Lung (tissue), 11 donors: ENCODE measurements at regions not wholly inside any gene's neighbourhood (a gene's known extent, or its start where the extent isn't known, plus 50 kb on each side); places are given as distances from the start of the nearest gene placed in this dataset.

ENCODE experiments used
- ATAC-seq: fragments of 200-7000 bp; cut with Tn5 transposase; one replicate; pipeline ENCODE4 v1.9.1; 2020; ENCODE audit warnings: moderate number of reproducible peaks; ENCODE audit not compliant: insufficient read depth, low FRiP score
- DNase-seq, 3 donors: peaks; one replicate each; pipeline ENCODE4 v3.0.0-alpha.2; 2013 to 2017
- H3K27ac ChIP-seq, 2 donors: one replicate each; pipeline ENCODE4 v1.5.1; 2013; ENCODE audit warnings: mild to moderate bottlenecking in 2 of 2, moderate library complexity in 2 of 2, control low read depth in 1 of 2, inconsistent platforms in 1 of 2, low read depth in 1 of 2, low read length in 1 of 2
- H3K27me3 ChIP-seq, 3 donors: one replicate each; pipeline ENCODE4 v1.5.1; 2013; ENCODE audit warnings: low read length in 2 of 3; ENCODE audit not compliant: control insufficient read depth in 3 of 3, insufficient read depth in 3 of 3
- H3K36me3 ChIP-seq, 4 donors: one replicate each; pipeline ENCODE4 v1.5.1; 2013; ENCODE audit warnings: low read length in 4 of 4, mild to moderate bottlenecking in 1 of 4, moderate library complexity in 1 of 4; ENCODE audit not compliant: control insufficient read depth in 4 of 4, insufficient read depth in 4 of 4
- H3K4me1 ChIP-seq, 5 donors: one replicate each; pipeline ENCODE4 v1.5.1; 2013; ENCODE audit warnings: low read length in 5 of 5, mild to moderate bottlenecking in 2 of 5, moderate library complexity in 1 of 5; ENCODE audit not compliant: control insufficient read depth in 5 of 5, insufficient read depth in 5 of 5
- H3K4me3 ChIP-seq: one replicate; pipeline ENCODE4 v1.5.1; 2013; ENCODE audit warnings: mild to moderate bottlenecking, control low read depth, moderate library complexity
- H3K9ac ChIP-seq, 2 donors: one replicate each; pipeline ENCODE4 v1.5.1; 2013; ENCODE audit warnings: low read length in 2 of 2, control low read depth in 1 of 2; ENCODE audit not compliant: insufficient read depth in 1 of 2
- H3K9me3 ChIP-seq, 4 donors: one replicate each; pipeline ENCODE4 v1.5.1; 2013; ENCODE audit warnings: low read length in 3 of 4, mild to moderate bottlenecking in 1 of 4, moderate library complexity in 1 of 4; ENCODE audit not compliant: control insufficient read depth in 4 of 4, insufficient read depth in 3 of 4
- CTCF ChIP-seq: IDR thresholded peaks from 2 replicates; pipeline ENCODE4 v1.5.1; 2012; ENCODE audit warnings: mild to moderate bottlenecking; ENCODE audit errors: control extremely low read depth, extremely low read depth
- WGBS, 2 donors: extraction: QIAGEN DNeasy Blood & Tissue Kit; methylation state at CpG; one replicate each; pipeline ENCODE4 v1.1.7; 2013; 5-methylcytosine and 5-hydroxymethylcytosine counted together
- donor health status: control.
- donor health status: control.
- donor health status: Bipolar disorder and iron deficiency.
- donor health status: healthy.
- donor health status: DM: yes; HTN: yes; CAD: no.

- Histone ChIP-seq H3K4me3 (no peak overlapping the region), H3K27ac (no peak overlapping the region), H3K4me1 (peaks cover 0 to 2% (median 0%) of the 10 kb centered on the region in 5 donors), H3K36me3 (no peaks in the 10 kb centered on the region), H3K9ac (no peak overlapping the region), H3K9me3 (no peaks in the 10 kb centered on the region), H3K27me3 (no peaks in the 10 kb centered on the region)
- no peak for ATAC-seq
- no peak for DNase-seq
- WGBS, 2 donors, result 92 to 96% methylated on average over 5 of the region's 5 CpGs
- TF ChIP-seq CTCF, result no peak
Observed at GRCh38 chr1:34682452-34683223, 72.2 kb upstream of the GJB5 start.

GRCh38 chr1:34683616-34684015 is 71.2 kb upstream of the GJB5 start:
- no peak overlapping the region for H3K9ac ChIP-seq
- H3K27me3 ChIP-seq, result no peaks in the 10 kb centered on the region
- H3K4me3 ChIP-seq, result no peak overlapping the region
- DNase-seq, result no peak
- 67% methylated on average over 3 of the region's 3 CpGs for WGBS, 2 donors
- peaks cover 0 to 2% (median 0%) of the 10 kb centered on the region in 5 donors for H3K4me1 ChIP-seq
- no peaks in the 10 kb centered on the region for H3K36me3 ChIP-seq
- ATAC-seq, result no peak
- H3K9me3 ChIP-seq, result no peaks in the 10 kb centered on the region
- TF ChIP-seq CTCF, result no peak
- no peak overlapping the region for H3K27ac ChIP-seq

GRCh38 chr1:34684266-34684665 is 70.6 kb upstream of the GJB5 start:
- Histone ChIP-seq H3K4me1 (peaks cover 0 to 2% (median 0%) of the 10 kb centered on the region in 5 donors), H3K36me3 (no peaks in the 10 kb centered on the region), H3K9me3 (no peaks in the 10 kb centered on the region), H3K27me3 (no peaks in the 10 kb centered on the region), H3K9ac (no peak overlapping the region), H3K4me3 (no peak overlapping the region), H3K27ac (no peak overlapping the region)
- no peak for DNase-seq
- WGBS, 2 donors, result 8 to 12% methylated on average over 5 of the region's 5 CpGs
- no peak for TF ChIP-seq CTCF
- no peak for ATAC-seq

GRCh38 chr1:34685225-34685624 is 69.6 kb upstream of the GJB5 start:
- no peaks in the 10 kb centered on the region for H3K36me3 ChIP-seq
- no peak overlapping the region for H3K27ac ChIP-seq
- WGBS, 2 donors, result 59 to 86% methylated on average over 2 of the region's 2 CpGs
- H3K27me3 ChIP-seq, result no peaks in the 10 kb centered on the region
- no peak overlapping the region for H3K9ac ChIP-seq
- H3K4me3 ChIP-seq, result no peak overlapping the region
- ATAC-seq, result no peak
- H3K9me3 ChIP-seq, result no peaks in the 10 kb centered on the region
- TF ChIP-seq CTCF, result no peak
- no peak for DNase-seq
- peaks cover 0 to 2% (median 0%) of the 10 kb centered on the region in 5 donors for H3K4me1 ChIP-seq
